Epithelial cell of esophagus (primary cell): ENCODE measurements at regions not wholly inside any gene's neighbourhood (a gene's known extent, or its start where the extent isn't known, plus 50 kb on each side); places are given as distances from the start of the nearest gene placed in this dataset.

Experiments
- DNase-seq: peaks from one replicate; pipeline ENCODE4 v3.0.0; 2010; ENCODE audit warnings: low read depth
- H3K4me3 ChIP-seq: 2 replicates; pipeline ENCODE4 v1.5.1; 2011; ENCODE audit warnings: mild to moderate bottlenecking, low read length, control low read depth
- CTCF ChIP-seq: IDR thresholded peaks from 2 replicates; pipeline ENCODE4 v1.5.1; 2011; ENCODE audit warnings: low read depth, mild to moderate bottlenecking, low read length, control low read depth, inconsistent platforms; ENCODE audit not compliant: insufficient read depth; ENCODE audit errors: missing control alignments

DNA sequence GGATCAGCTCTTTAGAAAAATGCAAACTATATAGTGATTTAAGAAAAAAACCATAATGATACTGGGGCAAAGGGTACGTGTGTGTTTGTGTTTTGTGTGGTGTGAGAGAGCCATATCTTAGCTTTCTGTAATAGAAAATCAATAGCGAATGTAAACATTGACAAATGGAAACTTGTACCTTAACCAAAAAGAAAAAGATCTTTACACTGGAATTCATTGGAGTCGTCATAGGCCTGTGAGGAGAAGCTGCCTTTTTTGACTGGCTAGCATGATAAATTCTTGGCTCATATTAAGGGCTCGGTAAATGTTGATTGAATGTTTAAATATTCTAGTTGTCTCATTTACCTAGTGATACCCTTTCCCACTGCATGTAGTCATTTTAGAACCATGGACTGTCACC, 161.8 kb upstream of the ASCC3 start:
- DNase-seq = no peak
- no peak for TF ChIP-seq CTCF
- no peak overlapping the region for H3K4me3 ChIP-seq

GRCh38 chr6:101058296-101058695, 177.2 kb upstream of the ASCC3 start:
- H3K4me3 ChIP-seq = no peak overlapping the region
- no peak for TF ChIP-seq CTCF

DNA sequence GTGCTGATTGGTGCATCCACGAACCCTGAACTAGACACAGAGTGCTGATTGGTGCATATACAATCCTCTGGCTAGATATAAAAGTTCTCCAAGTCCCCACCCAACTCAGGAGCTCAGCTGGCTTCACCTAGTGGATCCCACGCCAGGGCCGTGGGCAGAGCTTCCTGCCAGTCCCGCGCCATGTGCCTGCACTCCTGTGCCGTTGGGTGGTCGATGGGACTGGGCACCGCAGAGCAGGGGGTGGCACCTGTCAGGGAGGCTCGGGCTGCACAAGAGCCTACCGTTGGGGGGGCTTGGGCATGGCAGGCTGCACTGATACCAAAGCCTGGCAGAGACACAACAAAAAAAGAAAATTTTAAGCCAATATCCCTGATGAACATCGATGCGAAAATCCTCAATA, 185.4 kb upstream of the ASCC3 start:
- no peak overlapping the region for H3K4me3 ChIP-seq
- no peak for DNase-seq
- no peak for TF ChIP-seq CTCF

More at GRCh38 chr6:101058296-101058695, 177.2 kb upstream of the ASCC3 start:
- DNase-seq = no peak

- peak; percentile 51 for DNase-seq
- TF ChIP-seq CTCF = peak; percentile 16
- H3K4me3 ChIP-seq = no peak overlapping the region
These were observed 188.2 kb upstream of the ASCC3 start for GRCh38 chr6:101069191-101069795.

- DNase-seq = no peak
- no peak overlapping the region for H3K4me3 ChIP-seq
- TF ChIP-seq CTCF = no peak
These were observed 189.0 kb upstream of the ASCC3 start for GRCh38 chr6:101070044-101070608.

DNA sequence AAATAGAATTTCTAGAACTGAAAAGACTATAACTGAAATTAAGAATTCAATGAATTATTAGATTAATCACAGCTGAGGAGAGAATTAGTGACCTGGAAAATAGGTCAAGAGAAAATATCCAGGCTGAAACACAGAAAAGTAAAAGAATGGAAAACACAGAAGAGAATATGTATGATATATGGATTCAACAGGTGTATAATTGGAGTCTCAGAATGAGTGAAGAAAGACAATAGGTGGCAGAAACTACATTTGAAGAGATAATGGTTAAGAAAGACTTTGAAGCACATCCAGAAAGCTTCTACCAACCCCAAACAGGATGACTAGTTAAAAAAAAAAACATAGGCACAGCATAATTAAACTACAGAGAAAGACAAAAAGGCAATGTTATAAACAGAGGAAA, 196.2 kb upstream of the ASCC3 start:
- no peak overlapping the region for H3K4me3 ChIP-seq
- TF ChIP-seq CTCF = no peak
- no peak for DNase-seq

DNA sequence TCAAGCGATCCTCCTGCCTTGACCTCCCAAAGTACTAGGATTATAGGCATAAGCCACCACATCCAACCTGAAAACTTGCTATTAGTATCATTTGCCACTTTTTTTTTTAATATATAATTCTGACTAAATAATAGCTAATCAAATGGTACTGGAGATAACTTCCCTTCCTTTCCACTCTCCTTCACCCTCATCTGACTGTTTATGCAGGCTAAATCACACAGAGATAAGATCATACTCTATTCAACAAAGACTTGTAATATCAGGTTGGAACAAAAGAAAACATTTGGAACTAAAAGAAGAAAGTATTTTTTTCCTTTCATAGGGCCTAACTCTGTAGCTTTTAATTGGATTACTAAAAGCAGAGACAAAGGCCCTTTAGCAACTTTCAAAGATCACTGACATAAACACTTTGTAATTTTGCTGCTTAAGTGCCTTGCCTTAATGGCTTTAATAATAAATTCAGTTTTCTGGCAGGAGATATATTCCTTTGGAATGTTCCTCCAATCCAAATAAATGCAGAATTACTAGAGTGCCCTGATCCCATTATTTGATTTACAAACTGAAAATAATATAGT, 198.7 kb upstream of the ASCC3 start:
- no peak overlapping the region for H3K4me3 ChIP-seq
- TF ChIP-seq CTCF = no peak
- no peak for DNase-seq
